GM06990 (cell line): ENCODE measurements at regions not wholly inside any gene's neighbourhood (a gene's known extent, or its start where the extent isn't known, plus 50 kb on each side); places are given as distances from the start of the nearest gene placed in this dataset.

Experiments used
- DNase-seq: peaks from one replicate; pipeline ENCODE4 v3.0.0-alpha.2; 2011; ENCODE audit not compliant: insufficient read length; ENCODE audit errors: extremely low read depth
- H3K27me3 ChIP-seq: replicated peaks from 2 replicates; pipeline ENCODE4 v1.6.0; 2011; ENCODE audit warnings: low read length; ENCODE audit not compliant: control insufficient read depth, insufficient read depth
- H3K36me3 ChIP-seq: 2 replicates; pipeline ENCODE4 v1.5.1; 2011; ENCODE audit warnings: low read length; ENCODE audit not compliant: control insufficient read depth, insufficient read depth
- H3K4me3 ChIP-seq: replicated peaks from 2 replicates; pipeline ENCODE4 v1.5.1; 2011; ENCODE audit warnings: low read depth, mild to moderate bottlenecking, control low read depth, low read length
- CTCF ChIP-seq: IDR thresholded peaks from 2 replicates; pipeline ENCODE4 v1.5.1; 2011; ENCODE audit warnings: low read length, control low read depth, mild to moderate bottlenecking, inconsistent platforms; ENCODE audit not compliant: insufficient read depth, poor library complexity, severe bottlenecking

- no peak for DNase-seq
Observed at GRCh38 chr16:5709889-5710288, 612.3 kb upstream of the EEF2KMT start.

GRCh38 chr16:5706211-5706610 lies 608.6 kb upstream of the EEF2KMT start:
- no peak overlapping the region for H3K4me3 ChIP-seq
- TF ChIP-seq CTCF: no peak
- DNase-seq: no peak
- H3K27me3 ChIP-seq: no peaks in the 10 kb centered on the region
- no peaks in the 10 kb centered on the region for H3K36me3 ChIP-seq

More at GRCh38 chr16:5709889-5710288, 612.3 kb upstream of the EEF2KMT start:
- TF ChIP-seq CTCF: no peak
- no peaks in the 10 kb centered on the region for H3K27me3 ChIP-seq
- H3K4me3 ChIP-seq: no peak overlapping the region
- no peaks in the 10 kb centered on the region for H3K36me3 ChIP-seq

GRCh38 chr16:5704271-5704670 lies 606.7 kb upstream of the EEF2KMT start:
- DNase-seq: no peak
- TF ChIP-seq CTCF: no peak
- Histone ChIP-seq H3K27me3 (no peaks in the 10 kb centered on the region), H3K4me3 (no peak overlapping the region), H3K36me3 (no peaks in the 10 kb centered on the region)

GRCh38 chr16:5693426-5693825 lies 595.8 kb upstream of the EEF2KMT start:
- Histone ChIP-seq H3K4me3 (no peak overlapping the region), H3K27me3 (no peaks in the 10 kb centered on the region), H3K36me3 (no peaks in the 10 kb centered on the region)
- DNase-seq: no peak
- TF ChIP-seq CTCF: no peak

- Histone ChIP-seq H3K36me3 (no peaks in the 10 kb centered on the region), H3K4me3 (no peak overlapping the region), H3K27me3 (no peaks in the 10 kb centered on the region)
- no peak for DNase-seq
- no peak for TF ChIP-seq CTCF
Observed at GRCh38 chr16:5681966-5682365, 584.4 kb upstream of the EEF2KMT start.

GRCh38 chr16:5678371-5678770 lies 580.8 kb upstream of the EEF2KMT start:
- no peak for DNase-seq
- no peak for TF ChIP-seq CTCF
- Histone ChIP-seq H3K4me3 (no peak overlapping the region), H3K36me3 (no peaks in the 10 kb centered on the region), H3K27me3 (no peaks in the 10 kb centered on the region)
